ENCODE measurements at regions not wholly inside any gene's neighbourhood (a gene's known extent, or its start where the extent isn't known, plus 50 kb on each side); places are given as distances from the start of the nearest gene placed in this dataset.

DNA sequence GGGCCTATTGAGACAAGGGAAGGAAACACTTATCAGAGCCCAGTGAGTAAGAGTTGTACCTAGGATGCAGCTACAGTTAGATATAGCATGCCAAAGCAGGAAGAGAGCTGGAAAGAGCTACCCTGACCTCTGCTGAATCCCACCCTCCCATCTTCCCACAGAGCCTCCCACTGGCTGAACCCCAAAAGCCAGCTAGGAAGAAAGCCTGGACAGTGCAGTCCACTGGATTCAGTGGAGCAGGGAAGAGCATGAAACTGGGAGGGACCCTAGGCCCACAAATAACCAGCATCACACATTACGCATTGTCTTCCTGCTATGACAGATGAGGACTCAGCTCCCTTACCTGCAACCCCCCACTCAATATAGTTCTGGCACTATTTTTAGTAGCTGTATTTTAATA is 81.5 kb upstream of the AKAP13 start:
- TF ChIP-seq, protein P1, sequence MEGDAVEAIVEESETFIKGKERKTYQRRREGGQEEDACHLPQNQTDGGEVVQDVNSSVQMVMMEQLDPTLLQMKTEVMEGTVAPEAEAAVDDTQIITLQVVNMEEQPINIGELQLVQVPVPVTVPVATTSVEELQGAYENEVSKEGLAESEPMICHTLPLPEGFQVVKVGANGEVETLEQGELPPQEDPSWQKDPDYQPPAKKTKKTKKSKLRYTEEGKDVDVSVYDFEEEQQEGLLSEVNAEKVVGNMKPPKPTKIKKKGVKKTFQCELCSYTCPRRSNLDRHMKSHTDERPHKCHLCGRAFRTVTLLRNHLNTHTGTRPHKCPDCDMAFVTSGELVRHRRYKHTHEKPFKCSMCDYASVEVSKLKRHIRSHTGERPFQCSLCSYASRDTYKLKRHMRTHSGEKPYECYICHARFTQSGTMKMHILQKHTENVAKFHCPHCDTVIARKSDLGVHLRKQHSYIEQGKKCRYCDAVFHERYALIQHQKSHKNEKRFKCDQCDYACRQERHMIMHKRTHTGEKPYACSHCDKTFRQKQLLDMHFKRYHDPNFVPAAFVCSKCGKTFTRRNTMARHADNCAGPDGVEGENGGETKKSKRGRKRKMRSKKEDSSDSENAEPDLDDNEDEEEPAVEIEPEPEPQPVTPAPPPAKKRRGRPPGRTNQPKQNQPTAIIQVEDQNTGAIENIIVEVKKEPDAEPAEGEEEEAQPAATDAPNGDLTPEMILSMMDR (IDR thresholded peaks at IDR 0.05): no peak
- TF ChIP-seq NR3C1 (IDR thresholded peaks at IDR 0.05): no peak
- TF ChIP-seq SMC3 (IDR thresholded peaks at IDR 0.05): no peak
- TF ChIP-seq, protein P2, sequence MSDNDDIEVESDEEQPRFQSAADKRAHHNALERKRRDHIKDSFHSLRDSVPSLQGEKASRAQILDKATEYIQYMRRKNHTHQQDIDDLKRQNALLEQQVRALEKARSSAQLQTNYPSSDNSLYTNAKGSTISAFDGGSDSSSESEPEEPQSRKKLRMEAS (IDR thresholded peaks at IDR 0.05): no peak
- no peak for TF ChIP-seq POLR2A (IDR thresholded peaks at IDR 0.05; ENCODE audit: low read length)
- no peak for TF ChIP-seq RAD21 (conservative IDR thresholded peaks at IDR 0.05 in 1 of 2, IDR thresholded peaks at IDR 0.05 in 1 of 2)
- no peak for TF ChIP-seq CEBPB (IDR thresholded peaks at IDR 0.05)
- TF ChIP-seq JUN (IDR thresholded peaks at IDR 0.05): no peak
- TF ChIP-seq CBX2 (IDR thresholded peaks at IDR 0.05; ENCODE audit: borderline replicate concordance, low read depth): no peak
- TF ChIP-seq BHLHE40 (IDR thresholded peaks at IDR 0.05; ENCODE audit: low read depth, low read length): no peak
- TF ChIP-seq, protein P3, sequence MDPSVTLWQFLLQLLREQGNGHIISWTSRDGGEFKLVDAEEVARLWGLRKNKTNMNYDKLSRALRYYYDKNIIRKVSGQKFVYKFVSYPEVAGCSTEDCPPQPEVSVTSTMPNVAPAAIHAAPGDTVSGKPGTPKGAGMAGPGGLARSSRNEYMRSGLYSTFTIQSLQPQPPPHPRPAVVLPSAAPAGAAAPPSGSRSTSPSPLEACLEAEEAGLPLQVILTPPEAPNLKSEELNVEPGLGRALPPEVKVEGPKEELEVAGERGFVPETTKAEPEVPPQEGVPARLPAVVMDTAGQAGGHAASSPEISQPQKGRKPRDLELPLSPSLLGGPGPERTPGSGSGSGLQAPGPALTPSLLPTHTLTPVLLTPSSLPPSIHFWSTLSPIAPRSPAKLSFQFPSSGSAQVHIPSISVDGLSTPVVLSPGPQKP (IDR thresholded peaks at IDR 0.05; ENCODE audit: low read depth, low read length): no peak
- TF ChIP-seq, protein P4, sequence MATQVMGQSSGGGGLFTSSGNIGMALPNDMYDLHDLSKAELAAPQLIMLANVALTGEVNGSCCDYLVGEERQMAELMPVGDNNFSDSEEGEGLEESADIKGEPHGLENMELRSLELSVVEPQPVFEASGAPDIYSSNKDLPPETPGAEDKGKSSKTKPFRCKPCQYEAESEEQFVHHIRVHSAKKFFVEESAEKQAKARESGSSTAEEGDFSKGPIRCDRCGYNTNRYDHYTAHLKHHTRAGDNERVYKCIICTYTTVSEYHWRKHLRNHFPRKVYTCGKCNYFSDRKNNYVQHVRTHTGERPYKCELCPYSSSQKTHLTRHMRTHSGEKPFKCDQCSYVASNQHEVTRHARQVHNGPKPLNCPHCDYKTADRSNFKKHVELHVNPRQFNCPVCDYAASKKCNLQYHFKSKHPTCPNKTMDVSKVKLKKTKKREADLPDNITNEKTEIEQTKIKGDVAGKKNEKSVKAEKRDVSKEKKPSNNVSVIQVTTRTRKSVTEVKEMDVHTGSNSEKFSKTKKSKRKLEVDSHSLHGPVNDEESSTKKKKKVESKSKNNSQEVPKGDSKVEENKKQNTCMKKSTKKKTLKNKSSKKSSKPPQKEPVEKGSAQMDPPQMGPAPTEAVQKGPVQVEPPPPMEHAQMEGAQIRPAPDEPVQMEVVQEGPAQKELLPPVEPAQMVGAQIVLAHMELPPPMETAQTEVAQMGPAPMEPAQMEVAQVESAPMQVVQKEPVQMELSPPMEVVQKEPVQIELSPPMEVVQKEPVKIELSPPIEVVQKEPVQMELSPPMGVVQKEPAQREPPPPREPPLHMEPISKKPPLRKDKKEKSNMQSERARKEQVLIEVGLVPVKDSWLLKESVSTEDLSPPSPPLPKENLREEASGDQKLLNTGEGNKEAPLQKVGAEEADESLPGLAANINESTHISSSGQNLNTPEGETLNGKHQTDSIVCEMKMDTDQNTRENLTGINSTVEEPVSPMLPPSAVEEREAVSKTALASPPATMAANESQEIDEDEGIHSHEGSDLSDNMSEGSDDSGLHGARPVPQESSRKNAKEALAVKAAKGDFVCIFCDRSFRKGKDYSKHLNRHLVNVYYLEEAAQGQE (IDR thresholded peaks at IDR 0.05): no peak
- TF ChIP-seq, protein P5, sequence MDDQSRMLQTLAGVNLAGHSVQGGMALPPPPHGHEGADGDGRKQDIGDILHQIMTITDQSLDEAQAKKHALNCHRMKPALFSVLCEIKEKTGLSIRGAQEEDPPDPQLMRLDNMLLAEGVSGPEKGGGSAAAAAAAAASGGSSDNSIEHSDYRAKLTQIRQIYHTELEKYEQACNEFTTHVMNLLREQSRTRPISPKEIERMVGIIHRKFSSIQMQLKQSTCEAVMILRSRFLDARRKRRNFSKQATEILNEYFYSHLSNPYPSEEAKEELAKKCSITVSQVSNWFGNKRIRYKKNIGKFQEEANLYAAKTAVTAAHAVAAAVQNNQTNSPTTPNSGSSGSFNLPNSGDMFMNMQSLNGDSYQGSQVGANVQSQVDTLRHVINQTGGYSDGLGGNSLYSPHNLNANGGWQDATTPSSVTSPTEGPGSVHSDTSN (IDR thresholded peaks at IDR 0.05): no peak

Data from A549 (cell line).